Adrenal gland (tissue), 9 donors: ENCODE measurements at regions not wholly inside any gene's neighbourhood (a gene's known extent, or its start where the extent isn't known, plus 50 kb on each side); places are given as distances from the start of the nearest gene placed in this dataset.

ENCODE experiments used
- DNase-seq, 7 donors: peaks; one replicate each; pipeline ENCODE4 v3.0.0-alpha.2; 2019 to 2020
- H3K27ac ChIP-seq, 5 donors: fragments of 200-600 bp; sonication (generic) in 4 of 5; 1 replicate in 3 of 5; 2 replicates in 2 of 5; pipeline versions ENCODE4 v1.5.1 to v1.8.0; 2016 to 2020; ENCODE audit warnings: mild to moderate bottlenecking in 1 of 5
- H3K27me3 ChIP-seq: fragments of 200-600 bp; 2 replicates; pipeline ENCODE4 v1.8.0; 2021
- H3K36me3 ChIP-seq, 2 donors: fragments of 200-600 bp; replicated peaks in 1 of 2; 1 replicate in 1 of 2; 2 replicates in 1 of 2; pipeline versions ENCODE4 v1.5.1 to v1.8.0; 2018 to 2022
- H3K4me1 ChIP-seq, 2 donors: fragments of 200-600 bp; replicated peaks in 1 of 2; 1 replicate in 1 of 2; 2 replicates in 1 of 2; pipeline versions ENCODE4 v1.5.1 to v1.8.0; 2018 to 2021
- H3K4me3 ChIP-seq, 4 donors: fragments of 200-600 bp; sonication (generic) in 3 of 4; one replicate each; pipeline ENCODE4 v1.5.1; 2016 to 2018
- H3K9me3 ChIP-seq, 3 donors: fragments of 200-600 bp; sonication (generic) in 1 of 3; replicated peaks in 1 of 3; 1 replicate in 2 of 3; 2 replicates in 1 of 3; pipeline versions ENCODE4 v1.5.1 to v1.8.0; 2016 to 2021
- CTCF ChIP-seq, 6 experiments: fragments of 450-650 bp in 4 of 6; fragments of 200-600 bp in 2 of 6; sonication (generic) in 1 of 6; IDR thresholded peaks; 1 replicate in 5 of 6; 2 replicates in 1 of 6; pipeline versions ENCODE4 v1.5.1 to v1.8.0; 2016 to 2021; ENCODE audit warnings: antibody characterized with exemption in 6 of 6, mild to moderate bottlenecking in 2 of 6, moderate library complexity in 1 of 6
- POLR2A ChIP-seq, 2 donors: fragments of 450-650 bp; IDR thresholded peaks; one replicate each; pipeline ENCODE4 v1.6.1; 2017; ENCODE audit warnings: antibody characterized with exemption in 2 of 2, mild to moderate bottlenecking in 2 of 2, moderate library complexity in 1 of 2
- WGBS, 4 donors: extraction: QIAGEN DNeasy Blood & Tissue Kit in 2 of 4; methylation state at CpG; one replicate each; pipeline versions ENCODE4 v1.1.5 to v1.1.7; 2013 to 2017; 5-methylcytosine and 5-hydroxymethylcytosine counted together
- intact Hi-C, 2 donors: fragments of 100-400 bp; cut with DNase I; formaldehyde crosslinking; loops; one replicate each; pipeline versions ENCODE4 v1.14.1 to v1.15.0; 2022 to 2023
- donor health status: healthy with polysubstance abuse.
- donor health status: Bipolar disorder and iron deficiency.
- donor health status: DM: yes; HTN: yes; CAD: no.
- donor health status: DM: no; HTN: no; CAD: no.
- donor health status: DM: no; HTN: no; CAD: no.

GRCh38 chr4:27271555-27271954 lies 410.9 kb downstream of the STIM2 start:
- TF ChIP-seq CTCF (IDR thresholded peaks at IDR 0.05) (no peak), POLR2A (IDR thresholded peaks at IDR 0.05) (no peak)
- Histone ChIP-seq H3K36me3 (no peaks in the 10 kb centered on the region), H3K4me3 (no peak overlapping the region), H3K27ac (no peak overlapping the region), H3K4me1 (no peaks in the 10 kb centered on the region), H3K27me3 (no peaks in the 10 kb centered on the region), H3K9me3 (no peaks in the 10 kb centered on the region)
- DNase-seq = no peak
- intact Hi-C loops = no loop called here
- WGBS, 4 donors = 49 to 63% (median 57%) methylated on average over 4 of the region's 4 CpGs

GRCh38 chr4:27272217-27272616 lies 411.6 kb downstream of the STIM2 start:
- no peaks in the 10 kb centered on the region for H3K9me3 ChIP-seq
- DNase-seq = no peak
- no peaks in the 10 kb centered on the region for H3K4me1 ChIP-seq
- TF ChIP-seq CTCF (IDR thresholded peaks at IDR 0.05) (no peak), POLR2A (IDR thresholded peaks at IDR 0.05) (no peak)
- H3K27me3 ChIP-seq = no peaks in the 10 kb centered on the region
- 0 to 36% (median 0%) methylated on average over 1 of the region's 1 CpG for WGBS, 4 donors
- H3K27ac ChIP-seq = no peak overlapping the region
- intact Hi-C loops = no loop called here
- H3K36me3 ChIP-seq = no peaks in the 10 kb centered on the region
- H3K4me3 ChIP-seq = no peak overlapping the region

- TF ChIP-seq POLR2A (IDR thresholded peaks at IDR 0.05) (no peak), CTCF (IDR thresholded peaks at IDR 0.05) (no peak)
- Histone ChIP-seq H3K36me3 (no peaks in the 10 kb centered on the region), H3K9me3 (no peaks in the 10 kb centered on the region), H3K27me3 (no peaks in the 10 kb centered on the region), H3K27ac (no peak overlapping the region), H3K4me3 (no peak overlapping the region), H3K4me1 (no peaks in the 10 kb centered on the region)
- intact Hi-C loops = no loop called here
- DNase-seq = no peak
- WGBS, 4 donors = 35 to 55% (median 43%) methylated on average over 3 of the region's 3 CpGs
These were observed 415.8 kb downstream of the STIM2 start for GRCh38 chr4:27276307-27277073.

GRCh38 chr4:27278615-27279375 lies 418.2 kb downstream of the STIM2 start:
- no peaks in the 10 kb centered on the region for H3K36me3 ChIP-seq
- intact Hi-C loops = no loop called here
- peak in 1 of 7 donors; percentile 4 for DNase-seq
- TF ChIP-seq CTCF (IDR thresholded peaks at IDR 0.05) = no peak
- no peak for TF ChIP-seq POLR2A (IDR thresholded peaks at IDR 0.05)
- H3K27me3 ChIP-seq = no peaks in the 10 kb centered on the region
- H3K9me3 ChIP-seq = no peaks in the 10 kb centered on the region
- no peak overlapping the region for H3K27ac ChIP-seq
- H3K4me1 ChIP-seq = no peaks in the 10 kb centered on the region
- WGBS, 4 donors = 48 to 62% (median 61%) methylated on average over 5 of the region's 5 CpGs
- H3K4me3 ChIP-seq = no peak overlapping the region
